Ascending aorta (tissue), 2 donors: ENCODE measurements at regions not wholly inside any gene's neighbourhood (a gene's known extent, or its start where the extent isn't known, plus 50 kb on each side); places are given as distances from the start of the nearest gene placed in this dataset.

Experiments used
- DNase-seq, 2 donors: peaks; one replicate each; pipeline ENCODE4 v3.0.0-alpha.2; 2019; ENCODE audit warnings: low spot score in 2 of 2
- H3K27ac ChIP-seq, 2 donors: fragments of 200-600 bp; sonication (generic); one replicate each; pipeline ENCODE4 v1.5.1; 2016 to 2017; ENCODE audit warnings: mild to moderate bottlenecking in 1 of 2
- H3K27me3 ChIP-seq: fragments of 200-600 bp; sonication (generic); one replicate; pipeline ENCODE4 v1.5.1; 2017
- H3K36me3 ChIP-seq, 2 donors: fragments of 200-600 bp; sonication (generic); one replicate each; pipeline ENCODE4 v1.5.1; 2016
- H3K4me1 ChIP-seq, 2 donors: fragments of 200-600 bp; sonication (generic); one replicate each; pipeline ENCODE4 v1.5.1; 2016 to 2017; ENCODE audit warnings: mild to moderate bottlenecking in 1 of 2
- H3K4me3 ChIP-seq, 2 donors: fragments of 200-600 bp; sonication (generic); one replicate each; pipeline ENCODE4 v1.5.1; 2016 to 2017; ENCODE audit warnings: mild to moderate bottlenecking in 1 of 2
- H3K9me3 ChIP-seq, 2 donors: fragments of 200-600 bp; sonication (generic); one replicate each; pipeline ENCODE4 v1.5.1; 2016
- intact Hi-C: fragments of 100-400 bp; cut with DNase I; formaldehyde crosslinking; loops from one replicate; pipeline ENCODE4 v1.15.1; 2023
- TF ChIP-seq, protein P1 (sequence below), 3 experiments: fragments of 200-600 bp in 2 of 3; fragments of 450-650 bp in 1 of 3; sonication (generic) in 2 of 3; IDR thresholded peaks; one replicate each; pipeline ENCODE4 v1.5.1; 2016 to 2019; ENCODE audit warnings: antibody characterized with exemption in 3 of 3, mild to moderate bottlenecking in 1 of 3, moderate library complexity in 1 of 3

DNA sequence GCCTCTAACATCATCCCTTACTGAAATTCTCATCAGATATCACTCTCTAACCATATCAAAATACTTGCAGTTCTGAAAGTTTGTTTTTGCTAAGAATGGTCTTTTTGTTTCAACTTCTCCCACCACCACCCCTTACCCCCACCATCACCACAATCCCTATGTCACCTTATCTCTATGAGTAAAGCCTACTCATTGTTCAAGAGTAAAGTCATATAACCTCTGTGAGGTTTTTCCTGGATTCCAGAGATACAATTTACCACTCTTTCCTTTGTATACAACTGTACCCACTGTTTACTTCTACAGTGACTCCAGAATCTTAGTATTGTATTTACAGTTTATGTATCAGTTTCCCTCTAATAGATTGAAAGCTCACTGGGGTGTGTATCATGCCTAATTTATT lies 158.0 kb upstream of the PCDH10 start:
- H3K27me3 ChIP-seq, result no peaks in the 10 kb centered on the region
- H3K27ac ChIP-seq, result no peak overlapping the region
- TF ChIP-seq, protein P1, sequence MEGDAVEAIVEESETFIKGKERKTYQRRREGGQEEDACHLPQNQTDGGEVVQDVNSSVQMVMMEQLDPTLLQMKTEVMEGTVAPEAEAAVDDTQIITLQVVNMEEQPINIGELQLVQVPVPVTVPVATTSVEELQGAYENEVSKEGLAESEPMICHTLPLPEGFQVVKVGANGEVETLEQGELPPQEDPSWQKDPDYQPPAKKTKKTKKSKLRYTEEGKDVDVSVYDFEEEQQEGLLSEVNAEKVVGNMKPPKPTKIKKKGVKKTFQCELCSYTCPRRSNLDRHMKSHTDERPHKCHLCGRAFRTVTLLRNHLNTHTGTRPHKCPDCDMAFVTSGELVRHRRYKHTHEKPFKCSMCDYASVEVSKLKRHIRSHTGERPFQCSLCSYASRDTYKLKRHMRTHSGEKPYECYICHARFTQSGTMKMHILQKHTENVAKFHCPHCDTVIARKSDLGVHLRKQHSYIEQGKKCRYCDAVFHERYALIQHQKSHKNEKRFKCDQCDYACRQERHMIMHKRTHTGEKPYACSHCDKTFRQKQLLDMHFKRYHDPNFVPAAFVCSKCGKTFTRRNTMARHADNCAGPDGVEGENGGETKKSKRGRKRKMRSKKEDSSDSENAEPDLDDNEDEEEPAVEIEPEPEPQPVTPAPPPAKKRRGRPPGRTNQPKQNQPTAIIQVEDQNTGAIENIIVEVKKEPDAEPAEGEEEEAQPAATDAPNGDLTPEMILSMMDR (IDR thresholded peaks at IDR 0.05), result no peak
- H3K36me3 ChIP-seq, result no peaks in the 10 kb centered on the region
- intact Hi-C loops, result no loop called here
- no peak overlapping the region for H3K4me3 ChIP-seq
- DNase-seq, result no peak
- H3K4me1 ChIP-seq, result no peaks in the 10 kb centered on the region
- H3K9me3 ChIP-seq, result no peaks in the 10 kb centered on the region

DNA sequence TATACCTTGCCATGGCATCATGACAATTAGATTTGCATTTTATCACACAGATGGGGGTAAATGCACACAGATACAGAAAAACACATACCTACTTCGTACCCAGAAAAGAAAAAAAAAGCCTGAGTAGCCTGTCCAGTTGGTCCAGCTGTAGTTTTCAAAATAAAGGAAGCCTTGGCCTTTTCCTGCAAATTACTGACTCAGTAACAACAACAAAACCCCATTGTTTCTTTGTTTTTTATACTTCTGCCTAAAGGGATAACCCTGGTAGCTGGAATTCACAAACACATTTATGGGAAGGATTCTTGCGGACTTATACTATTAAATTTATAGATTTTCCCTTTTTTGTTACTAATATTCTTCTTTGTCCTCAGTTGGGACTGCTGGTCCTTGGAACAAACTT lies 156.4 kb upstream of the PCDH10 start:
- Histone ChIP-seq H3K36me3 (no peaks in the 10 kb centered on the region), H3K4me1 (no peaks in the 10 kb centered on the region), H3K27me3 (no peaks in the 10 kb centered on the region), H3K9me3 (no peaks in the 10 kb centered on the region), H3K4me3 (no peak overlapping the region), H3K27ac (no peak overlapping the region)
- TF ChIP-seq, protein P1 (IDR thresholded peaks at IDR 0.05), result no peak
- intact Hi-C loops, result no loop called here
- DNase-seq, result no peak

DNA sequence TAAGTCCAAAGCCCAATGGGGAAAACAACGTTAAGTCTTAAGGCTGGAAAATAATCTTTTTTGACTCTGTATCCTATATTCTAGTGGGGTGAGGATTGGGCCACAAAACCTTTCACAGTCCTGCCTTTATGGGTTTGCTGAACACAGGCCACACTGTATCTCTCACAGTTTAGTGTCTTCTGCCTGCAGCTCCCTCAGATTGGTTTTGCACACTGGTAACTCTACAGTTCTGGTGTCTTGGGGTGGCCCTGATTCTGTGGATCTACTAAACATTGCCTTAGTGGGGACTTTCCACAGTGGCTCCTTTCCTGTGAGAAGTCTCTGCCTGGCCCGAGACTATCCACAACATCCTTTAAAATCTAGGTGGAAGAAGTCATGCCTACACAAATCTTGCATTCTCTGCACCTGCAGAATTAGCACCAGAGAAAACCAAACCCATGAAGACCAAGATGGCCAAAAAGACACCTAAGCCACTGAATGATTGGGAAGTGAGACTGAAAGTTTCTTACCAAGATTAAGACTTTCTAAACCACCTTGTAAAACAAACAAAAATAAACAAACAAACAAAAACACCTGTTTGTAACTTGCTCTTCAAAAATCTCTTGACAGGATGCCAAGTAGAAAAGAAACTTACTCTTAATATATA lies 150.4 kb upstream of the PCDH10 start:
- H3K4me3 ChIP-seq, result no peak overlapping the region
- TF ChIP-seq, protein P1 (IDR thresholded peaks at IDR 0.05), result no peak
- no peak for DNase-seq
- no peaks in the 10 kb centered on the region for H3K4me1 ChIP-seq
- no peaks in the 10 kb centered on the region for H3K9me3 ChIP-seq
- no peaks in the 10 kb centered on the region for H3K27me3 ChIP-seq
- H3K36me3 ChIP-seq, result no peaks in the 10 kb centered on the region
- no peak overlapping the region for H3K27ac ChIP-seq
- intact Hi-C loops, result no loop called here

DNA sequence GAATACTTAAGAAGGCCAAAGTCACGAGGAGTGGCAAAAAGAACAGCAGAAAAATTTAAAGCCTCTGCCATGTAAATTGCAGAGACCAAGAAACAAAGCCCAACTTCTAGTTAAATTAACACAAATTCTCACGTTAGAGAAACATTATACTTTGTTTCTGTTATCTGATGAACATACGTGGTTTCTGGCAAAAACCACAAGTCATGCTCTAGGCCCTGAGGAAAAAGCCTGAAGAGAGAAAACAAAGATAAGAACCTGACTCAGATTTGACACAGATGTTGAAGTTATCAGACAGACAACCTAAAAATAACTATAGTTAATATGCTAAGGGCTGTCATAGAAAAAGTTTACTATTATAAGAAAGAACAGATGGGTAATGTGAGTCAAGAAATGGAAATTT lies 149.1 kb upstream of the PCDH10 start:
- H3K27me3 ChIP-seq, result no peaks in the 10 kb centered on the region
- no peaks in the 10 kb centered on the region for H3K36me3 ChIP-seq
- no peak for DNase-seq
- intact Hi-C loops, result no loop called here
- TF ChIP-seq, protein P1 (IDR thresholded peaks at IDR 0.05), result no peak
- H3K9me3 ChIP-seq, result no peaks in the 10 kb centered on the region
- no peak overlapping the region for H3K27ac ChIP-seq
- no peak overlapping the region for H3K4me3 ChIP-seq
- no peaks in the 10 kb centered on the region for H3K4me1 ChIP-seq

DNA sequence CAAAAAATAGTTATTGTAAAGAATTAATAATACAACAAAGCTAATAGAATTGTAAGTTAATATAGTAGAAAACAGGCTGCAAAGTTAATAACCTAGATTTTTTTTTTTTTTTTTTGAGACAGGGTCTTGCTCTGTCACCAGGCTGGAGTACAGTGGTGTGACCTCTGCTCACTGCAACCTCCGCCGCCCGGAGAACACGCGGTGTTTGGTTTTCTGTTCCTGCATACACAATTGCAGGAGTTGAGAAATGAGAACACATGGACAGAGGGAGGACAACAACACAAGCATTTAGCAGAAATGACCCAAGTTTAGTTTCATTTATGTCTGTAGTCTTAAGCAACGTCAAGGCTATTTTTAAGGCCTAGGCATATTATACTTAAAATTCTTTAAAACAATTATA lies 145.9 kb upstream of the PCDH10 start:
- H3K4me3 ChIP-seq, result no peak overlapping the region
- intact Hi-C loops, result no loop called here
- H3K36me3 ChIP-seq, result no peaks in the 10 kb centered on the region
- no peaks in the 10 kb centered on the region for H3K9me3 ChIP-seq
- H3K4me1 ChIP-seq, result no peaks in the 10 kb centered on the region
- H3K27me3 ChIP-seq, result no peaks in the 10 kb centered on the region
- DNase-seq, result no peak
- TF ChIP-seq, protein P1 (IDR thresholded peaks at IDR 0.05), result no peak
- H3K27ac ChIP-seq, result no peak overlapping the region
